Retina (tissue), 1 donor: ENCODE measurements at regions not wholly inside any gene's neighbourhood (a gene's known extent, or its start where the extent isn't known, plus 50 kb on each side); places are given as distances from the start of the nearest gene placed in this dataset.

Source experiments
- DNase-seq: peaks from one replicate; pipeline ENCODE4 v3.0.0-alpha.2; 2016

DNA sequence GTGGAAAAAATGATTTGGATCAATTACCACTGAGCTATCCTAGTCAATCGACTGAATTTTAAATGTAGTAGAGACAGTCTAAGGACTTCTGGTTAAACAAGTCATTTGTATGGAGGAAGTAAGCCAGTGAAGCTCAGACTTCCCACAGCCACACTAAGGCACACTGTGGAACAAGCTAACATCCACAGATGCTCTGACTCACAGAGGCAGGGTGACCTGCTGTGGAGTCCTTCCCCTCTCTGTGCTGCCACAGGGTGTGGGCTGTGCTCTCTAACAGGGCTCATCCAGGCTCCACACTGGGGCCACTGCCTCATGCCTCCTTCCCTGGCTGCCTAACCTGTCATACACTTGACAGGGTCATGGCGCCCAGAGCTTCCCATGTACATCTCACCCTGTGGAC, 351.0 kb downstream of the GALR1 start:
- DNase-seq = no peak

GRCh38 chr18:77601567-77601966, 351.9 kb downstream of the GALR1 start:
- DNase-seq = no peak

DNA sequence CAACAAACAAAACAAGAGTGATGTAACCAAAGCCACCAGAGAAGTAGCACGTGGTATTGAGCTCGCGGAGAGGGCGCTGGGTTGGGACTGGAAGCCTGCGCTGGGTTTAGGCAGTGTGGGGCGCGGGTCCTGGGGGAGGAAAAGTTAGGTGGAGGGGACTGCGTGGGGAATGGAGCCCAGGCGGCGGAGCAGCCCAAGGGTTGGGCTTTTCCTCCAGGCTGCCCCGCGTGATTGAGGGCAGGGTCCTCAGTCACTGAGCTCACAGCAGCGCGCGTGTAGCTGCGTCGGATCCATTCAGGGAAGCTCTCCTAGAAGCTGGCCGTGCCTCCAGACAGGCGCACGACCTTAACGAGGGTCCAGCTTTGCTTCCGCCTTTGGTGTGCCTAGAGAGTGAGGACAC, 357.4 kb downstream of the GALR1 start:
- DNase-seq = no peak

DNA sequence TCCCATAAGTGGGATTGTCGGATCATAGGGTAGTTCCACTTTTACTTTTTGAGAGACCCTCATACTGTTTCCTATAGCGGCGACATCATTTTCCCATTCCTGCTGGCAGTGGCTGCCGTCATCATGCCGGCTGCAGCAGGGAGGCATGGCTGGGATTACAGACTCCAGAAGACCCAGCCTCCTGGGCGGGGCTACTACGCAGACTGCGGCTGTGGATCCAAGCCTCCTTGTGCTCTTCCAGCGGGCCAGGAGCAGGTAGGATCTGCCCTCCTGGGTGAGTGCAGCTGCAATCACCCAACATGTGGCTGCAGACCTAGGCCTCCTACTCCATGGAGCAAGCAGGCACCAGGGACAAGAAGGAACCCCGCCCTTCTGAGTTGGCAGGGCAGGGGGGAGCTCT, 359.2 kb downstream of the GALR1 start:
- DNase-seq = no peak

GRCh38 chr18:77617694-77618093, 368.0 kb downstream of the GALR1 start:
- no peak for DNase-seq

GRCh38 chr18:77619525-77619924, 369.9 kb downstream of the GALR1 start:
- no peak for DNase-seq

DNA sequence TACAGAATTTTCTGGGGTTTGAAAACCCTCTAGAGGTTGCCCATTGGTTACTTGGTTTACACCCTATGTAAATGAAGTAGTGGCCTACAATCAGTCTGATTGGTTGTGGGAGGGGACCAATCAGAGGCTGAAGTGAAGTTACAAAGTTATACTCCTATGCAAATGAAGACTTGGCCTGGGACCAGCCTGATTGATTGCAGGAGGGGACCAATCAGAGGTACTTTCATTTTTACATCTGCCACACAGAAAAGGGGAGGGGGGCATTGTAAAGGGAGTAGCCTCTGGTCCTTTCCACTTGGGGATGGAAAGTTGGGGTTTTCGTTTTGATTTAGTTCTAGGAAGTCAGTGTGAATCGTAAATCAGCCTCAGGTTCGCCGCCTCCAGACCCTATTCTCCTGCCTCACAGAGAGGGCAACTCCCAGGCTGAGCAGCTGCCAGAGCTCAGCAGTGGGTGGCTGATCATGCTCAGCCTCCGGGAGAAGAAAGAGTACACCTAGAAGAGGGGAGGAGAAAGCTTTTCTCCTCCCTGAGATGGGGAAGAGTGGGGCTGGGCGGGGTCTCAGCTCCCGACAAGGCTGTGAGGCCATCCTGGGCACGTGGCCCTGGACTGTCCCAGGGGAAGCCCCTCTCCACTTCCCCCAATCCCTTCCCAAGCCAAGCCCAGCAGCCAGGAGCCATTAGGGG, 372.5 kb downstream of the GALR1 start:
- DNase-seq = no peak

DNA sequence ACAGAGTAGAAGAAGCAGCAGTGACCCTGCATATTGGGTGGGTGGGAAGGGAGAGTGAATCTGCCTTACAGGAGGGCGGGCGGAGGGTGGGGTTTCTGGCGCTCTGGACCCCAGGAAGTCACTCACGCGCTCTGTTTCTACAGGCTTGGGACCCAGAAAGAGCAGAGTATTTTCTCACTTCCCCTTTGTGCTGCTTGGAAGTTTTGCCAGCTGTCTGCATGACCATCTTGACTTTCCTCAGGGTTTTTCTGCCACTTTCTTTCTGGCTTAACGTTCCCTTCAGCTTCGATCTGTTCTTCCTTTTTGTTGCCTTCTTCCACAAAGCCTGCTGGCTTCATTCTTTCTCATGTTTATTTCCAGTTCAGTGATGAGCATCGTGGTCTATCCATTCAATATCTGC, 383.1 kb downstream of the GALR1 start:
- no peak for DNase-seq

DNA sequence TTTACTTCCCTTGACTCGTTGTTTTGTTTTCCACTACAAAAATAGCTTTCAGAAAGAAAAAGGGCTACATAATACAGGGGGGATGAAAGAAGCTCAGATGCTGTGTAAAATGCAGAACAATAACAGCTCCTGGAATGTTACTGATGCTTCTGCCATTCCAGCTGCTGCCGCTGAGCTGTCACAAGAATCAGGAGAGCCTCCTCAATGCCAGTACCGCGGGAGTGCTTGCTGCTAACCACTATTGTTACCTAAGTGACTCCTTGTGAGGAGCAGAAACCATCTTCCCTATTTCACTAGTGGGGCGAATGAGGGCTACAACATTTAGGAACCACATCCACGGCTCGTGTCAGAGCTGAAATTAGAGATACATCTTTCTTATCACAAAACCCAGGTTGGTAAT, 384.8 kb downstream of the GALR1 start:
- no peak for DNase-seq

DNA sequence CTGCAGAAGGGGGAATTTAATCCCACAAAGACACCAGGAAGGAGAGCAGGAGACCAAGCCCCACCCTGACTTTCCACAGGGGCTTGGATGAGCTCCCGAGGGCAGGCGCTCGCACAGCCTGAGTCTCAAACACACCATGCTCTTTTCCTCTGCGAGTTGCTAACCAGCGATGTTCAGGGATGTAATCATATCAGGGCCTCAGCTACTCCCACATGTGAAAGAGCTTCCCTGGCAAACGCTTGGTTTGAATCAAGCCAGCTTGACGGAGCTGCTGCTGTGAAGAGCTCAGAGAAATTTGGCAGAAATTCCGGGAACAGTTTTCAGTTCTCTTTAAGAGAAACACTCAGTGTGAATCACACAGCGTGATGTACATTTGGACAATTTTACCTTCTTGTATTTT, 385.8 kb downstream of the GALR1 start:
- DNase-seq = no peak

GRCh38 chr18:77635858-77636257, 386.2 kb downstream of the GALR1 start:
- DNase-seq = no peak

DNA sequence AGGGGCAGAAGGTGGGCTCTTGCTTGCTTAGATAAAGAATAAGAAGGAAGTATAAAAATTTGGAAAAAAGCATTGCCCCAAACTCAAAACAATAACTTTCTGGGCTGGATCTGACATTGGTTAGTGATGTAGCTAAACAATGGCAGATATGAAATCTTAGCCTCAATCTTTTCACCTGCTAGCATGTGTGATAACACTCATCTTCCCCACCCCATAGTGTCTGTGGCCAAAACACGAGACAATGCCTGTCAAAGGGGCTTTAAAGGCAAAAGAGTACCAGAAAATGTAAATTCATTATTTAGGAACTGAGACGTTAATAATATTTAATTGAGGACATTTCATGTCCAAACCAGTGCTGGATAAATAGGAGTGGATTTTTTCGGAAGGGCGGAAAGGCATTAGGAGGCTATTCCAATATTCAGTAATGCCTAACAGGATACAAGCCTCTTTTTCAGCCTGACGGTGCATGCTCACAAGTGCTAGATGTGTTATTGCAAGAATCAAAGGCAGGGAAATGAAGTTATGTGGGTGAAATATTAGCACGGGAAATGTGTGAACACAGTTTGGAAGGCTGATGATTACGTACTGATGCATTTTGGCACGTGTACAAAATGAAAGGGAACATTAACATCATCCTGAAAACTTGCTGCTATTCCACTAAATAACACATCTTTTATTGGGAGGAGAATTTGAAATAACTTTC, 395.7 kb downstream of the GALR1 start:
- DNase-seq = no peak

DNA sequence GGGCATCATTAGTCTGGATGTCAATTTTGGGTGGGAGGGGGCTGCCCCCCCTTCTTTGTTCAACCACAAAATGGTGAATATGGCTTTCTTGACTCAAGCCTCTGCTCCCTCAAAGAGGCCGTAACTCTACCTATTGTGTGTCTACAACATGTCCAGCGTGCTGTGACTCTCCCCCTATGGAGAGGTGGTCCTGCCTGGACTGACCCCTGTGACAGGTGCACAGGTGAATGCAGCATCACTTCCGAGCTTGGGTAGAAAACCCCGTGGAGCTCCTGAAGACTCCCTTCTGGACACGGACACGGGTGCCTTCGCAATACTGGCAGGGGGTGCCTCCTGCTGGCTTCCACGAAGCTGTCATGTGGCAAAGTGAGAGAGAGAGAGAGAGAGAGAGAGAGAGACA, 397.8 kb downstream of the GALR1 start:
- no peak for DNase-seq

- DNase-seq = no peak
These were observed 398.8 kb downstream of the GALR1 start for GRCh38 chr18:77648411-77648810.

GRCh38 chr18:77650799-77651385, 401.2 kb downstream of the GALR1 start:
- peak; percentile 90 for DNase-seq

DNA sequence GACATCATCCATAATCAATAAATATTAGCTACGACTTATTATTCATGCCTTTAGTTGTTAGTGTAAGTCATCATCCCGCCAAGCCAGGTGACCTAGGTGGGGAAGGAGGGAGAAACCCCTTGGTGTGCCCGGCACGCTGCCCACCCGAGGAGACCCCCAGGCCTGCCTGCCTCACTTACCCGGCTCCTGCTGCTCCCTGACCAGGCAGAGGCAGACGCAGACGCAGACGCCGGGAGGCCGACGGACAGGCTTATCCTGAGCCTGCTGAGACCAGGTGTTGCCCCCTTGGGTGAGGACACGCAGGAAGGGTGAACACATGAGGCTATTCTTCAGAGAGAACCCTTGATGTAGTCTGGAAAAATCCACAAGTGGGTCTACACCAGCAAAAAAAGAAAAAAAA, 401.8 kb downstream of the GALR1 start:
- no peak for DNase-seq

- no peak for DNase-seq
These were observed 404.1 kb downstream of the GALR1 start for GRCh38 chr18:77653792-77654191.

DNA sequence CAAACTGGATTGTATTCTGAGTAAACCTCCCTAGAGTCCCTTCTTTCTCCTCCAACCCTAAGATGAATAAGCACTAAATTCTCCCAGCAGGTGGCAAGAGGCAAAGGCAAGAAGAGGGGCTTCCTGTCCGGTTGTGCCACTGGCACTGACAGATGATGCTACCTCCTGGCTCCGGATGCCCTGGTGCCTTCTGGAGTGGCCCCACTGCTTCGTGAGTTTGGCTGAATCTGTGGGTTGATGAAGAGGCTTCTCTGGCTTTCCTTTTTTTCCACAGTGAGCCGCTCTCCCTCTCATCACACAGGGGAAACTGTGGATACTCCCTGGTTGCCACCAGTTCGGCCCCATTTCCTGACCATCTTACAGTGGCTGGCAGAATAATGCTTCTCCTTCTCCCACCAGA, 404.7 kb downstream of the GALR1 start:
- no peak for DNase-seq

- no peak for DNase-seq
These were observed 408.1 kb downstream of the GALR1 start for GRCh38 chr18:77657651-77658298.

GRCh38 chr18:77658299-77658662, 408.6 kb downstream of the GALR1 start:
- no peak for DNase-seq

GRCh38 chr18:77658751-77659448, 409.3 kb downstream of the GALR1 start:
- DNase-seq = no peak

- DNase-seq = no peak
These were observed 417.0 kb downstream of the GALR1 start for GRCh38 chr18:77666613-77667012.

GRCh38 chr18:77668219-77668618, 418.6 kb downstream of the GALR1 start:
- DNase-seq = no peak
